Germinal center (tissue), 1 donor: ENCODE measurements at regions not wholly inside any gene's neighbourhood (a gene's known extent, or its start where the extent isn't known, plus 50 kb on each side); places are given as distances from the start of the nearest gene placed in this dataset.

Experiments used
- DNase-seq: peaks from one replicate; pipeline ENCODE4 v3.0.0; 2012; ENCODE audit warnings: mixed read lengths, low spot score

GRCh38 chr1:98382986-98383740 is 278.4 kb upstream of the SNX7 start:
- no peak for DNase-seq

- DNase-seq: no peak
Observed at GRCh38 chr1:98382586-98382985, 278.9 kb upstream of the SNX7 start.

GRCh38 chr1:98374098-98374497 is 287.4 kb upstream of the SNX7 start:
- no peak for DNase-seq

GRCh38 chr1:98373056-98373455 is 288.5 kb upstream of the SNX7 start:
- no peak for DNase-seq

- DNase-seq: no peak
Observed at GRCh38 chr1:98371764-98372163, 289.8 kb upstream of the SNX7 start.

- no peak for DNase-seq
Observed at GRCh38 chr1:98369463-98369862, 292.1 kb upstream of the SNX7 start.

GRCh38 chr1:98368995-98369394 is 292.5 kb upstream of the SNX7 start:
- DNase-seq: no peak

GRCh38 chr1:98367426-98367825 is 294.1 kb upstream of the SNX7 start:
- DNase-seq: no peak

- no peak for DNase-seq
Observed at GRCh38 chr1:98366343-98366742, 295.2 kb upstream of the SNX7 start.

- DNase-seq: no peak
Observed at GRCh38 chr1:98364544-98364943, 297.0 kb upstream of the SNX7 start.

- no peak for DNase-seq
Observed at GRCh38 chr1:98360864-98361263, 300.7 kb upstream of the SNX7 start.

GRCh38 chr1:98355656-98356383 is 305.7 kb upstream of the SNX7 start:
- no peak for DNase-seq

GRCh38 chr1:98352378-98352777 is 309.1 kb upstream of the SNX7 start:
- no peak for DNase-seq

GRCh38 chr1:98351561-98351960 is 310.0 kb upstream of the SNX7 start:
- no peak for DNase-seq

GRCh38 chr1:98345417-98345816 is 316.1 kb upstream of the SNX7 start:
- no peak for DNase-seq

GRCh38 chr1:98344731-98345130 is 316.8 kb upstream of the SNX7 start:
- no peak for DNase-seq

- no peak for DNase-seq
Observed at GRCh38 chr1:98342566-98342965, 319.0 kb upstream of the SNX7 start.

- DNase-seq: no peak
Observed at GRCh38 chr1:98340511-98340910, 321.0 kb upstream of the SNX7 start.

GRCh38 chr1:98336472-98337083 is 324.9 kb upstream of the SNX7 start:
- no peak for DNase-seq

- no peak for DNase-seq
Observed at GRCh38 chr1:98333936-98334335, 327.6 kb upstream of the SNX7 start.

- DNase-seq: no peak
Observed at GRCh38 chr1:98333406-98333805, 328.1 kb upstream of the SNX7 start.

- DNase-seq: no peak
Observed at GRCh38 chr1:98331718-98332311, 329.7 kb upstream of the SNX7 start.

- DNase-seq: no peak
Observed at GRCh38 chr1:98331243-98331642, 330.3 kb upstream of the SNX7 start.
